Body of pancreas (tissue), 4 donors: ENCODE measurements at regions not wholly inside any gene's neighbourhood (a gene's known extent, or its start where the extent isn't known, plus 50 kb on each side); places are given as distances from the start of the nearest gene placed in this dataset.

Experiments
- CTCF ChIP-seq, 7 experiments: fragments of 450-650 bp in 4 of 7; fragments of 200-600 bp in 3 of 7; sonication (generic) in 3 of 7; IDR thresholded peaks; one replicate each; pipeline ENCODE4 v1.5.1; 2016 to 2019; ENCODE audit warnings: antibody characterized with exemption in 7 of 7
- POLR2A ChIP-seq, 3 donors: fragments of 450-650 bp; IDR thresholded peaks; one replicate each; pipeline ENCODE4 v1.6.1; 2016; ENCODE audit warnings: antibody characterized with exemption in 3 of 3, mild to moderate bottlenecking in 2 of 3

- TF ChIP-seq CTCF (IDR thresholded peaks at IDR 0.05) (no peak), POLR2A (IDR thresholded peaks at IDR 0.05) (no peak)
Measured at GRCh38 chr10:8594711-8595110, 540.2 kb downstream of the GATA3 start.
